Kidney glomerular epithelial cell (primary cell): ENCODE measurements at regions not wholly inside any gene's neighbourhood (a gene's known extent, or its start where the extent isn't known, plus 50 kb on each side); places are given as distances from the start of the nearest gene placed in this dataset.
"Not testable (repeated sequence)": the region's sequence is repeated elsewhere in the genome, so short reads cannot be mapped to it uniquely, and the experiment has no call there.

Source experiments
- DNase-seq: peaks from one replicate; lab custom pipeline; 2025; lab: John Stamatoyannopoulos, UW

DNA sequence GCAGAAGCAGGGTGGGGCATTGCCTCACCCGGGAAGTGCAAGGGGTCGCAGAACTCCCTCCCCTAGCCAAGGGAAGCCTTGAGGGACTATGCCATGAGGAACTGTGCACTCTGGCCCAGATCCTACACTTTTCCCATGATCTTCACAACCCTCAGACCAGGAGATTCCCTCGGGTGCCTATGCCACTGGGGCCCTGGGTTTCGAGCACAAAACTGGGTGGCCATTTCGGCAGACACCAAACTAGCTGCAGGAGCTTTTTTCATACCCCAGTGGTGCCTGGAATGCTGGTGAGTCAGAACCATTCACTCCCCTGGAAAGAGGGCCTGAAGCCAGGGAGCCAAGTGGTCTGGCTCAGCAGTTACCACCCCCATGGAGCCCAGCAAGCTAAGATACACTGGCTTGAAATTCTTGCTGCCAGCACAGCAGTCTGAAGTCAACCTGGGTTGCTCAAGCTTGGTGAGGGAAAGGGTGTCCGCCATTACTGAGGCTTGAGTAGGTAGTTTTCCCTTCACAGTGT is 573.7 kb upstream of the ANO3 start:
- DNase-seq: peak; percentile 26

GRCh38 chr11:25766332-25767015 is 565.5 kb upstream of the ANO3 start:
- DNase-seq: no peak

GRCh38 chr11:25769287-25769686 is 562.6 kb upstream of the ANO3 start:
- DNase-seq: no peak

- no peak for DNase-seq
Measured at GRCh38 chr11:25771605-25772004, 560.3 kb upstream of the ANO3 start.

DNA sequence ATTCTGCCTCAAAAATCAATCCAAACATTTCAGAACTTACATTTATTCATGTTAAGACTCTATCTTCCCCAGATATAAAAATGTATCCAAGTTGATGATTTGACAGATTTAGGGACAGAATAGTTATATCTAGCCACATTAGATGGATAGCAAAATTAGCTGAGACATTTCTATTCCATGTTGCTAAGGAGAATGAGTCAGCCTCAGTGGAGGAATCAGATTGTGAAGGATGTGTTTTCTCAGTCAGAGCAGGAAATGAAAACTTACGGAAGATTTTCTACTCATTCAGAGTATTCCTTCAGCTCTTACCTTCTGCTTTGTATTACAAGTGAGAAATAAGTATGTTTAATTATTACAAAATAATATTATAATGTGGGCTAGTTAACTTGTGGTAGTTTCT is 556.3 kb upstream of the ANO3 start:
- DNase-seq: peak; percentile 15

GRCh38 chr11:25776238-25776637 is 555.7 kb upstream of the ANO3 start:
- DNase-seq: no peak

DNA sequence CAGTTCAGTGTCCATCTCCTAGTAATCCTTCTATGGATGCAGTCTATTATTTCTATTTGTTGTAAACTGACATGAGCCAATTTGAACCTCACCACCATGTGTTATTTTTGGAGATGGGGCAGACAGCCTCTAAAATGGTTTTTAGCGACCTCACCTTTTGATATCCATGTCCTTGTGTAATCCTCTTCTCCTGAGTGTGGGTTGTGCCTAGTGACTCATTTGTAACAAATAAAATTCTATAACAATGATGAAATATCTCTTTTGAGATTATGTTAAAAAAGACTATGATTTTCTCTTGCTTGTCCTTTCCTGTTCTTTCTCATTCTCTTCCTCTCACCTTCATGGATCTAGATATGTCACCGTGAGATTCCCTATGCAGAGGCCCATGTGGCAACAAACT is 554.6 kb upstream of the ANO3 start:
- no peak for DNase-seq

- no peak for DNase-seq
Measured at GRCh38 chr11:25779033-25779432, 552.9 kb upstream of the ANO3 start.

DNA sequence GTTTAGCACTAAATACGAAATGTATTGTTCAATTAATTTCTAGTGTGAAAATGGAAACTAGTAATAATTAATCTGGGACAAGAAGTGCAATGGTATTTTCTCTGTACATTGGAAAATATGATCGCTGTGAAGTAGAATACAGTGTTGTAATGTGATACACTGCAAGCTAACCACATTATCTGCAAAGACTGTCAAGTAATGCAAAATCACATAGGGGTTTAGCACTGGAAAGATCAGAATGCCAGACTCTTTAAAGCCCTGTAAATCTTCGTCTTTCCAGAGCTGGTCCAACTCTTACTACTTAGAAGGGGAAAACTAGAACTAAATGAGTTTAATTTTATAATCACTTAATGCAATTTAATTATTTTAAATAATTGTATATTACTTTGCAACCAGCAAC is 544.5 kb upstream of the ANO3 start:
- no peak for DNase-seq

DNA sequence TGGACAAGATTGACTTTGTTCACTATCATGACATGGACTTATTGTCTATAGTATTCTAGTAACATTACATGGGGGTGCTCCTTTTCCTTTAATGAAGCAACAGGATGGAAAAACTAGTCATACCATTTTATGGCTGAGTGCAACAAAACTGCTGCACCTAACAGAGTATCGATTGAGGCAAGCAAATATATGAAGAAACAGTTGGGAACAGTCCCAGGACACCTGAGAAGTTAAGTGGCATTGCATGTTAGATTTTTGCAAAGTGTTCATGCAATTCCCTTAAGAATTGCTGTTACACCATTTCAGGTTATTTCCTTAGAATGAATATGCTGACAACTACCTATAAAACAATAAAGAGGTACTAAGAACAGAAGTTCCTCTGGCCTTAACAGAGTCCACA is 541.5 kb upstream of the ANO3 start:
- no peak for DNase-seq

- no peak for DNase-seq
Measured at GRCh38 chr11:25793637-25794036, 538.3 kb upstream of the ANO3 start.

DNA sequence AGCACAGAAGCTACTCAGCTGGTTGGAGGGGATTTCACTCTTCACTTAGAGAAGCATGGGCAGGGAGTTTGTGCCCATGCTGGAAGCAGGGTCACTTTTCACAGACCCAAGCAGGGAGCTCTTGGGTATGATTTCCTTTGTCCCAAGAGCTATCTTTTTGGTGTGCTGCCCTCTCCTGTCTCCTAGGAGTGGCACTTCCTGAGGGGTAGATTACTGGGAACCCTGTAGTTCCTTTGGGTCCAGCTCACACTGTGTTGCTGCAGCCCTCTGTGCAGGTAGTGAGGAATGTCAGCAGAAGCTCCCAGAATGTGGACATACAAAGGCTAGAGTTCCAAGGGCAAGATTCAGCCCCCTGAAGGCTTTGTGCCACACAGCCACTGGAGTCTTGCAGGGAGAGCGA is 537.1 kb upstream of the ANO3 start:
- no peak for DNase-seq

DNA sequence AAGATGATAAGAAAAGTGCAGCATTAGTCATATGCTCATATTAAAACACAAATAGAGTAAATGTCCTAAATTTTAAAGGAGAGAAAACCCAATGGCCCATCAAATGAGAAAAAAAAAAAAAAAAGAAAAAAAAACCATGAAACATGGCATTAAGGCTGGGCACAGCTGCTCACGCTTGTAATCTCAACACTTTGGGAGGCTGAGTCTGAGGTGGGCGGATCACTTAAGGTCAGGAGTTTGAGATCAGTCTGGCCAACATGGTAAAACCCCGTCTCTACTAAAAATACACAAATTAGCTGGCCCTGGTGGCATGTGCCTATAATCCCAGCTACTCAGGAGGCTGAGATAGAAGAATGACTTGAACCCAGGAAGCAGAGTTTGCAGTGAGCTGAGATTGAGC is 515.5 kb upstream of the ANO3 start:
- DNase-seq: no peak

GRCh38 chr11:25824688-25825087 is 507.2 kb upstream of the ANO3 start:
- DNase-seq: no peak

DNA sequence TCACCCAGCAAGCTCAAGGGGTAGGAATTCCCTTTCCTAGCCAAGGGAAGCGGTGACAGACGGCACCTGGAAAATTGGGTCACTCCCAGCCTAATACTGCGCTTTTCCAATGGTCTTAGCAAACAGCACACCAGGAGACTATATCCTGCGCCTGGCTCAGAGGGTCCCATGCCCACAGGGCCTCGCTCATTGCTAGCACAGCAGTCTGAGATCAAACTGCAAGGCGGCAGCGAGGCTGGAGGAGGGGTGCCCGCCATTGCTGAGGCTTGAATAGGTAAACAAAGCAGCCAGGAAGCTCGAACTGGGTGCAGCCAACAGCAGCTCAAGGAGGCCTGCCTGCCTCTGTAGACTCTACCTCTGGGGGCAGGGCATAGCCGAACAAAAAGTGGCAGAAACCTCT is 500.4 kb upstream of the ANO3 start:
- not testable (repeated sequence) for DNase-seq

- DNase-seq: no peak
Measured at GRCh38 chr11:25838918-25839625, 492.9 kb upstream of the ANO3 start.

GRCh38 chr11:25844811-25845210 is 487.1 kb upstream of the ANO3 start:
- no peak for DNase-seq

GRCh38 chr11:25855916-25856315 is 476.0 kb upstream of the ANO3 start:
- no peak for DNase-seq

GRCh38 chr11:25859776-25860175 is 472.2 kb upstream of the ANO3 start:
- no peak for DNase-seq

- DNase-seq: no peak
Measured at GRCh38 chr11:25860677-25861450, 471.1 kb upstream of the ANO3 start.

GRCh38 chr11:25862159-25862558 is 469.8 kb upstream of the ANO3 start:
- DNase-seq: no peak

GRCh38 chr11:25863986-25864385 is 467.9 kb upstream of the ANO3 start:
- no peak for DNase-seq

DNA sequence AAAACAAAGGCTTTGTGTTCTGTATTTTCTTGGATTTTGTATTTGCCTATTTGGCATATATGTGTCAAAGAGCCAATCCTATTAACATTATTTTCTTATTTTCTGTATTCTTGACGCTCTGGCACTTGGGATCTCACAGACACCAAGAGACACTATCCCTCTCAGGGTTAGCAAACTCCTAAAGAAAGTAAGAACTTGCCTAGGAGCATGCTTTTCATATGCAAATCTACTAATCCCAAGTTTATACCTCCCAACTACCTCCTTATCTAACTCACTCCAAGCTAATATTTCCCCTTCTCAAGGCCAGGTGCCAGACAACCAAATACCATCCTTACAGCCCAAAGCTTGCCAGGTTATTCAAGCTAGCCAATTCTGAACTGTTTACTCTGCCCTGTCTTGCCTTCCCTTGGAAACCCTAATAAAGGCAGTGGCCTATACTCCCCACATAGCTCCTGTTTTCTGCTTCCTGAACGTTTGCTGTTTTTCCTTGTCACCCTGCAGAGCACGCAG is 455.4 kb upstream of the ANO3 start:
- no peak for DNase-seq
